Liver (tissue), 8 donors: ENCODE measurements at regions not wholly inside any gene's neighbourhood (a gene's known extent, or its start where the extent isn't known, plus 50 kb on each side); places are given as distances from the start of the nearest gene placed in this dataset.

ENCODE experiments used
- DNase-seq: peaks from one replicate; pipeline ENCODE4 v3.0.0-alpha.2; 2017; ENCODE audit warnings: low spot score
- H3K27ac ChIP-seq, 2 donors: one replicate each; pipeline ENCODE4 v1.7.0; 2013; ENCODE audit warnings: inconsistent platforms in 2 of 2, low read length in 2 of 2, control low read depth in 1 of 2, low read depth in 1 of 2, mild to moderate bottlenecking in 1 of 2
- H3K27me3 ChIP-seq, 4 donors: one replicate each; pipeline versions ENCODE4 v1.6.1 to v1.7.0; 2013; ENCODE audit warnings: low read length in 3 of 4, inconsistent platforms in 1 of 4, mild to moderate bottlenecking in 1 of 4, moderate library complexity in 1 of 4; ENCODE audit not compliant: control insufficient read depth in 4 of 4, insufficient read depth in 4 of 4
- H3K36me3 ChIP-seq, 4 donors: one replicate each; pipeline versions ENCODE4 v1.6.1 to v1.7.0; 2013; ENCODE audit warnings: low read length in 3 of 4, mild to moderate bottlenecking in 3 of 4, low read depth in 1 of 4, moderate library complexity in 1 of 4; ENCODE audit not compliant: control insufficient read depth in 4 of 4, insufficient read depth in 3 of 4
- H3K4me1 ChIP-seq, 4 donors: one replicate each; pipeline versions ENCODE4 v1.6.1 to v1.7.0; 2013; ENCODE audit warnings: low read length in 3 of 4, mild to moderate bottlenecking in 3 of 4, moderate library complexity in 1 of 4; ENCODE audit not compliant: control insufficient read depth in 4 of 4, insufficient read depth in 4 of 4
- H3K4me3 ChIP-seq, 3 donors: one replicate each; pipeline versions ENCODE4 v1.6.1 to v1.7.0; 2013; ENCODE audit warnings: low read length in 3 of 3, control low read depth in 1 of 3, low read depth in 1 of 3, mild to moderate bottlenecking in 1 of 3
- H3K9ac ChIP-seq, 2 donors: one replicate each; pipeline ENCODE4 v1.7.0; 2013; ENCODE audit warnings: low read length in 2 of 2, mild to moderate bottlenecking in 2 of 2, moderate library complexity in 2 of 2, control low read depth in 1 of 2, low read depth in 1 of 2
- H3K9me3 ChIP-seq, 4 donors: one replicate each; pipeline versions ENCODE4 v1.6.1 to v1.7.0; 2013; ENCODE audit warnings: low read length in 3 of 4; ENCODE audit not compliant: control insufficient read depth in 4 of 4
- EGR1 ChIP-seq, 2 donors: IDR thresholded peaks; 2 replicates each; pipeline ENCODE4 v1.6.1; 2016 to 2018; ENCODE audit warnings: antibody characterized with exemption in 2 of 2, low read depth in 2 of 2
- FOXA1 ChIP-seq: IDR thresholded peaks from 2 replicates; pipeline ENCODE4 v1.6.1; 2016; ENCODE audit warnings: antibody characterized with exemption
- FOXA2 ChIP-seq: IDR thresholded peaks from 2 replicates; pipeline ENCODE4 v1.6.1; 2016; ENCODE audit warnings: antibody characterized with exemption
- GABPA ChIP-seq, 2 donors: IDR thresholded peaks in 1 of 2; conservative IDR thresholded peaks in 1 of 2; 2 replicates each; pipeline ENCODE4 v1.6.1; 2016; ENCODE audit warnings: antibody characterized with exemption in 2 of 2, mild to moderate bottlenecking in 1 of 2, moderate library complexity in 1 of 2
- HNF4A ChIP-seq, 2 donors: conservative IDR thresholded peaks; 2 replicates each; pipeline ENCODE4 v1.6.1; 2016; ENCODE audit warnings: antibody characterized with exemption in 2 of 2, mild to moderate bottlenecking in 2 of 2
- HNF4G ChIP-seq: IDR thresholded peaks from 2 replicates; pipeline ENCODE4 v1.6.1; 2016; ENCODE audit warnings: antibody characterized with exemption
- JUND ChIP-seq, 2 donors: IDR thresholded peaks; 2 replicates each; pipeline ENCODE4 v1.6.1; 2016; ENCODE audit warnings: antibody characterized with exemption in 2 of 2
- MAX ChIP-seq: IDR thresholded peaks from 2 replicates; pipeline ENCODE4 v1.6.1; 2016; ENCODE audit warnings: antibody characterized with exemption
- NR2F2 ChIP-seq: IDR thresholded peaks from 2 replicates; pipeline ENCODE4 v1.6.1; 2016; ENCODE audit warnings: antibody characterized with exemption
- RAD21 ChIP-seq, 2 donors: IDR thresholded peaks; 2 replicates each; pipeline ENCODE4 v1.6.1; 2016; ENCODE audit warnings: antibody characterized with exemption in 2 of 2, mild to moderate bottlenecking in 2 of 2
- RXRA ChIP-seq, 2 donors: IDR thresholded peaks; 2 replicates each; pipeline ENCODE4 v1.6.1; 2017 to 2018; ENCODE audit warnings: antibody characterized with exemption in 2 of 2, mild to moderate bottlenecking in 1 of 2
- SP1 ChIP-seq: IDR thresholded peaks from 2 replicates; pipeline ENCODE4 v1.6.1; 2018; ENCODE audit warnings: antibody characterized with exemption, mild to moderate bottlenecking
- TAF1 ChIP-seq: conservative IDR thresholded peaks from 2 replicates; pipeline ENCODE4 v1.6.1; 2016; ENCODE audit warnings: antibody characterized with exemption, mild to moderate bottlenecking
- YY1 ChIP-seq: IDR thresholded peaks from 2 replicates; pipeline ENCODE4 v1.6.1; 2016; ENCODE audit warnings: antibody characterized with exemption, mild to moderate bottlenecking
- WGBS: extraction: QIAGEN DNeasy Blood & Tissue Kit; methylation state at CpG from one replicate; pipeline ENCODE4 v1.1.7; 2013; 5-methylcytosine and 5-hydroxymethylcytosine counted together
- TF ChIP-seq, protein P1 (sequence below): IDR thresholded peaks from 2 replicates; pipeline ENCODE4 v1.6.1; 2016; ENCODE audit warnings: antibody characterized with exemption
- TF ChIP-seq, protein P2 (sequence below): fragments of 150-350 bp; IDR thresholded peaks from 2 replicates; pipeline ENCODE4 v1.5.1; 2017; ENCODE audit warnings: improper control_type of control experiment, low read depth, low read length; ENCODE audit not compliant: missing input control
- TF ChIP-seq, protein P3 (sequence below): IDR thresholded peaks from 2 replicates; pipeline ENCODE4 v1.6.1; 2016; ENCODE audit warnings: antibody characterized with exemption
- TF ChIP-seq, protein P4 (sequence below): IDR thresholded peaks from 2 replicates; pipeline ENCODE4 v1.6.1; 2016; ENCODE audit warnings: antibody characterized with exemption, mild to moderate bottlenecking
- donor health status: healthy.
- donor health status: healthy.
- donor health status: healthy.
- donor health status: healthy.
- donor health status: healthy.

DNA sequence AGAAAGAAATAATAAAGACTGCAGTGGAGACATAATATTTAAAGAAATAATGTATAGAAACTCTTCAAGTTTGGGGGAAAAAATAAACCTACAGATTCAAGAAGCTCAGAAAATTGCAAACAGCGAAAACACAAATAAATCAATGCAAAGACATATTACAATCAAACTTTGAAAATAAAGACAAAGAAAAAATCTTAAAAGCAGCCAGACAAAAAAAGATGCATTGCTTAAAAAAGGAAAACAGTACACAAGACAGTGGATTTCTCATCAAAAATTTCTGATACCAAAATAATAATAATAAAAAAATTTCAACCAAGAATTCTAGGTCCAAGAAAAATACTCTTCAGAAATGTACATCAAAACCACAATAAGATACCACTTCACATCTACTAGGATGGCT, 681.0 kb downstream of the UQCRFS1 start:
- Histone ChIP-seq H3K27me3 (no peaks in the 10 kb centered on the region), H3K9ac (no peak overlapping the region), H3K27ac (no peak overlapping the region), H3K4me3 (no peak overlapping the region), H3K9me3 (no peaks in the 10 kb centered on the region), H3K4me1 (no peaks in the 10 kb centered on the region), H3K36me3 (no peaks in the 10 kb centered on the region)
- 99% methylated on average over 1 of the region's 1 CpG for WGBS
- no peak for DNase-seq
- TF ChIP-seq, protein P1, sequence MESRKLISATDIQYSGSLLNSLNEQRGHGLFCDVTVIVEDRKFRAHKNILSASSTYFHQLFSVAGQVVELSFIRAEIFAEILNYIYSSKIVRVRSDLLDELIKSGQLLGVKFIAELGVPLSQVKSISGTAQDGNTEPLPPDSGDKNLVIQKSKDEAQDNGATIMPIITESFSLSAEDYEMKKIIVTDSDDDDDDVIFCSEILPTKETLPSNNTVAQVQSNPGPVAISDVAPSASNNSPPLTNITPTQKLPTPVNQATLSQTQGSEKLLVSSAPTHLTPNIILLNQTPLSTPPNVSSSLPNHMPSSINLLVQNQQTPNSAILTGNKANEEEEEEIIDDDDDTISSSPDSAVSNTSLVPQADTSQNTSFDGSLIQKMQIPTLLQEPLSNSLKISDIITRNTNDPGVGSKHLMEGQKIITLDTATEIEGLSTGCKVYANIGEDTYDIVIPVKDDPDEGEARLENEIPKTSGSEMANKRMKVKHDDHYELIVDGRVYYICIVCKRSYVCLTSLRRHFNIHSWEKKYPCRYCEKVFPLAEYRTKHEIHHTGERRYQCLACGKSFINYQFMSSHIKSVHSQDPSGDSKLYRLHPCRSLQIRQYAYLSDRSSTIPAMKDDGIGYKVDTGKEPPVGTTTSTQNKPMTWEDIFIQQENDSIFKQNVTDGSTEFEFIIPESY: no peak
- TF ChIP-seq JUND (IDR thresholded peaks at IDR 0.05) (no peak), RAD21 (IDR thresholded peaks at IDR 0.05) (no peak), FOXA1 (no peak), EGR1 (IDR thresholded peaks at IDR 0.05; ENCODE audit: low read depth in 2 of 2) (no peak), TAF1 (no peak), FOXA2 (no peak), NR2F2 (no peak), SP1 (no peak), HNF4A (conservative IDR thresholded peaks at IDR 0.05) (no peak), GABPA (IDR thresholded peaks at IDR 0.05 in 1 of 2, conservative IDR thresholded peaks at IDR 0.05 in 1 of 2) (no peak), YY1 (no peak), RXRA (IDR thresholded peaks at IDR 0.05) (no peak), MAX (no peak), HNF4G (no peak)
- TF ChIP-seq, protein P2, sequence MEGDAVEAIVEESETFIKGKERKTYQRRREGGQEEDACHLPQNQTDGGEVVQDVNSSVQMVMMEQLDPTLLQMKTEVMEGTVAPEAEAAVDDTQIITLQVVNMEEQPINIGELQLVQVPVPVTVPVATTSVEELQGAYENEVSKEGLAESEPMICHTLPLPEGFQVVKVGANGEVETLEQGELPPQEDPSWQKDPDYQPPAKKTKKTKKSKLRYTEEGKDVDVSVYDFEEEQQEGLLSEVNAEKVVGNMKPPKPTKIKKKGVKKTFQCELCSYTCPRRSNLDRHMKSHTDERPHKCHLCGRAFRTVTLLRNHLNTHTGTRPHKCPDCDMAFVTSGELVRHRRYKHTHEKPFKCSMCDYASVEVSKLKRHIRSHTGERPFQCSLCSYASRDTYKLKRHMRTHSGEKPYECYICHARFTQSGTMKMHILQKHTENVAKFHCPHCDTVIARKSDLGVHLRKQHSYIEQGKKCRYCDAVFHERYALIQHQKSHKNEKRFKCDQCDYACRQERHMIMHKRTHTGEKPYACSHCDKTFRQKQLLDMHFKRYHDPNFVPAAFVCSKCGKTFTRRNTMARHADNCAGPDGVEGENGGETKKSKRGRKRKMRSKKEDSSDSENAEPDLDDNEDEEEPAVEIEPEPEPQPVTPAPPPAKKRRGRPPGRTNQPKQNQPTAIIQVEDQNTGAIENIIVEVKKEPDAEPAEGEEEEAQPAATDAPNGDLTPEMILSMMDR: no peak
- TF ChIP-seq, protein P3, sequence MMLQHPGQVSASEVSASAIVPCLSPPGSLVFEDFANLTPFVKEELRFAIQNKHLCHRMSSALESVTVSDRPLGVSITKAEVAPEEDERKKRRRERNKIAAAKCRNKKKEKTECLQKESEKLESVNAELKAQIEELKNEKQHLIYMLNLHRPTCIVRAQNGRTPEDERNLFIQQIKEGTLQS: no peak
- TF ChIP-seq, protein P4, sequence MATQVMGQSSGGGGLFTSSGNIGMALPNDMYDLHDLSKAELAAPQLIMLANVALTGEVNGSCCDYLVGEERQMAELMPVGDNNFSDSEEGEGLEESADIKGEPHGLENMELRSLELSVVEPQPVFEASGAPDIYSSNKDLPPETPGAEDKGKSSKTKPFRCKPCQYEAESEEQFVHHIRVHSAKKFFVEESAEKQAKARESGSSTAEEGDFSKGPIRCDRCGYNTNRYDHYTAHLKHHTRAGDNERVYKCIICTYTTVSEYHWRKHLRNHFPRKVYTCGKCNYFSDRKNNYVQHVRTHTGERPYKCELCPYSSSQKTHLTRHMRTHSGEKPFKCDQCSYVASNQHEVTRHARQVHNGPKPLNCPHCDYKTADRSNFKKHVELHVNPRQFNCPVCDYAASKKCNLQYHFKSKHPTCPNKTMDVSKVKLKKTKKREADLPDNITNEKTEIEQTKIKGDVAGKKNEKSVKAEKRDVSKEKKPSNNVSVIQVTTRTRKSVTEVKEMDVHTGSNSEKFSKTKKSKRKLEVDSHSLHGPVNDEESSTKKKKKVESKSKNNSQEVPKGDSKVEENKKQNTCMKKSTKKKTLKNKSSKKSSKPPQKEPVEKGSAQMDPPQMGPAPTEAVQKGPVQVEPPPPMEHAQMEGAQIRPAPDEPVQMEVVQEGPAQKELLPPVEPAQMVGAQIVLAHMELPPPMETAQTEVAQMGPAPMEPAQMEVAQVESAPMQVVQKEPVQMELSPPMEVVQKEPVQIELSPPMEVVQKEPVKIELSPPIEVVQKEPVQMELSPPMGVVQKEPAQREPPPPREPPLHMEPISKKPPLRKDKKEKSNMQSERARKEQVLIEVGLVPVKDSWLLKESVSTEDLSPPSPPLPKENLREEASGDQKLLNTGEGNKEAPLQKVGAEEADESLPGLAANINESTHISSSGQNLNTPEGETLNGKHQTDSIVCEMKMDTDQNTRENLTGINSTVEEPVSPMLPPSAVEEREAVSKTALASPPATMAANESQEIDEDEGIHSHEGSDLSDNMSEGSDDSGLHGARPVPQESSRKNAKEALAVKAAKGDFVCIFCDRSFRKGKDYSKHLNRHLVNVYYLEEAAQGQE: no peak
